CD4-positive, alpha-beta T cell treated with Interleukin-15 for 1 hour (primary cell): ENCODE measurements at regions not wholly inside any gene's neighbourhood (a gene's known extent, or its start where the extent isn't known, plus 50 kb on each side); places are given as distances from the start of the nearest gene placed in this dataset.

ENCODE experiments used
- DNase-seq: peaks from one replicate; pipeline ENCODE4 v3.0.0-alpha.2; 2020

DNA sequence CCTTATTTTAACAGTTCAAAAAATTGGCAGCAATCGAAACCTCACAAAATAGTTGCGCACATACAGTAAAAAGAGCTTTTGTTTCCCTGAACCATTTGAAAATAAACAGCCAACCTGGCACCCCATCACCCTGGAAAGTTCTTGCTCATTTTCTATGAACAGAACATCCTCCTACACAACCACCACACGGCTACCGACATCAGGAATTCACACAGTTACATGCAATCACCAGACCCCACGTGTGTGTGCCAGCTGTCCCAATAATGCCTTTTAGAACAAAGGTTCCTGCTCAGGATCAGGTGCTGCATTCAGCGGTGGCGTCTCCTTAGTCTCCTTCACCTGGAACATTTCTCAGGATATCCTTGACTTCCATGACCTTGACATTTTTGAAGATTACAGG lies 186.5 kb downstream of the KLF13 start:
- DNase-seq: no peak

DNA sequence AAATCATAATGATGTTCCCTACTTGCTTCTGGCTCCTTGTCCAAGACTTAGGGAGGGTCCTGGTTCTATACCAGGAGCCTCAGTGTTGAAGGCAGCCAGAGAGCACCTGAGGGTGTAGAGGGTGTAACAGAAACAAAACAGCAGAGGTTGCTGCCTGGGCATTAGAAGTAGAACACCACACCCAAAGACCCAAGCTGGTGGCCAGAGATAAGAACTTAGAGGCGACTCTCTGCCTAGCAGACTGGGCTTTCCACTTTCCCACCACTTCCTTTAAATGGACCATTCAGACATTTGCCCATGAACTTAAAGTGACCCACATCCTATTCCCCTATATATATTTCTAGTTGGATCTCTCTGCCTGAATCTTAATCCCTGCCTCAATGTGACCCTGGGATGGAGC lies 189.8 kb downstream of the KLF13 start:
- DNase-seq: no peak

DNA sequence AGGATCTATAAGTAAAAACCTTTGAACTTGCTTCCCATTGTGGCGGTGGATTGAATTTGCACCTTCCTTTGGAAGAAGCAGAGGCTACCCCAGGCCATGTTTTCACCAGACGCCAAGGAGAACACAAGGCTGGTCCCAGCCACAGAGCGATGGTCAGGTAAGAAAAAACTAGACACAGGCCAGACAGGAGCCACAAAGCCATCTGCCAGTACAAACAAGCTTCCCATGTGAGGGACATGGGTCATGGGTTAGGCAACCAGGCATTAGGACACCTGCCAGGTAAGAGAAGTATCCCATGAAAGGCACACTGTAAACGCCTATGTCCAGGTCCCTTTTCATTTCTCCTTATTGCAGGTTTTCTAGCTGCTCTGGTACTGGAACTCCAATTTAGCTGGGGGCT lies 190.2 kb downstream of the KLF13 start:
- no peak for DNase-seq

DNA sequence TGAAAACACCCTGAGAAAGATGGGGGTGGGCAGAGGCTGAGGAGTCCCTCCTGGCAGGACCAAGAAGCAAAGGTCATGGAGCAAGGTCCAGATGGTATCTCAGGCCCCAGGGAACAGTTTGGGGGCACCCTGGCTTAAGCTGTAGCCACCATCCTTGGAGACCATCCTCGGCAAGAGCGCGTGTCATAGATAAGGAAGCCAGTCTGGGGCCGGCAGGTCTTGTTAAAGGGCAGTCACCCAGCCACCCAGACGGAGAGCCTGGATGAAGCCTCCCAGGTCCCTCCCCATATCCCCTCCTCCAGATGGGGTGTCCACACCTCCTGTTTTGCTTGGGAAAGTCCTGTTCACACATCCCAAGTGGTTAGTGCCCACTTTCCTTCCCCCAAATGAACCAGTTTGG lies 191.1 kb downstream of the KLF13 start:
- no peak for DNase-seq

DNA sequence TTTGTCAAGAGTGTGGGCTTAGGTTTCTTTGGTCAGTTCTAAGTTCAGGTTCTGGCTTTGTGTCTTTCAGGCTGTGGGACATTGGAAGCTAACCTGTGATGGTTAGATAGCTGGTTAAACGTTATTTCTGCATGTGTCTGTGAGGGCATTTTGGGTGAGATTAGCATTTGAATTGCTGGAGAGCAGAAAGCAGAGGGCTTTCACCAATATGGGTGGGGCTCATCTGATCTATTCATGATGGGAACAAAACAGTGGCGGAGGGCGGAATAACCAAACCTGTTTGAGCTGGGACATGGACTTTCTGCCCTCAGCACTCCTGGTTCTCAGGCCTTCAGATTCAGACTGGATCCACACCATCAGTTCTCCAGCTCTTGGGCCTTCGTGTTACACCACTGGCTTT lies 195.4 kb downstream of the KLF13 start:
- DNase-seq: no peak

DNA sequence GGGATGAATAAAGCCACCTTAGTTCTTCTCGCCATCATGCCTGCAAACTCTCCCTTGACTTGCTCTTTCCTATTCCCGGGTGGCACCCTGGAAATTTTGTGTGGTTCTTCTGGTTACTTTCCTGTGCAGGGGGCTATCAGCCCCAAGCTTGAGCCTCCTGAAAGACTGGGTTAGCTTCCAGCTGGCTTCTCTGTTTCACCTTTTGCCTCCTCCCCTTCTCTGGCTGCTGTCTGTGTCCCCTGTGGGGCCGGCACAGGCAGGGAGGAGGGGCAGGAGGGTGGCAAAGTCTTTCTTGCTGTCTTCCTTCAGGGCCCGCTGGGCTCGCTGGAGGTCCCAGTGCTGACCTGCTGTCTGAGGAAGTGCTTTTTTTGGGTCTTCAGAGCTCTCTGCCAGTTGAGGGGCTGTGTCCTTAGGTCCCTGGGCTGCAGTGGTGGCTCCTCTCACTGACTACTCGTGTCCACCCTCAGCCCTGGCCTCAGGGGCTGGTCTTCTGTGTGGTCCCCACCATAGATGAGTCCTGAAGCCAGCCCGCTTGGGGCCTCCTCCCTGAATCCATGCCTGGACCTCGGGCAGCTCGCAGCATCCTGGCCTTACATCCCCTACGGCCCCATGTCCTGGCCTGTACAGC lies 196.5 kb downstream of the KLF13 start:
- no peak for DNase-seq

DNA sequence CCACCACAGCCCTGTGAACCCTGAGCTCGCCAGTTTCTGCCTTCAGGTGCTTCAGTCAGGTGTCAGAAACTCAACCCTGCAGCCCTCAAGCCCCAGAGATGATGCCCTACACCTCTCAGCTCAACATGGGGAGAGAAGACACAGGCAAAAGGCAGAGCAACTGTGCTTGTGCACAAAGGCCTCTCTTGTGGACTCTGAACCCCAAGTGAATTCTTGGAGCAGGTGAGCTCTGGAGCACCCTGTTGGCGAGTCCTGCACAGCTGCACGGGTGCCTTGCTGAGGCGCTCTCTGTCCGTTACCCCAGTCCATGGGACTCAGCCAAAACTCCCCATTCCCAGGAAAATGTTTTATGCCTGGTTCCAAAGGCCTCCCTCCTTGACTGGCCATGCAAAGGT lies 197.0 kb downstream of the KLF13 start:
- no peak for DNase-seq

DNA sequence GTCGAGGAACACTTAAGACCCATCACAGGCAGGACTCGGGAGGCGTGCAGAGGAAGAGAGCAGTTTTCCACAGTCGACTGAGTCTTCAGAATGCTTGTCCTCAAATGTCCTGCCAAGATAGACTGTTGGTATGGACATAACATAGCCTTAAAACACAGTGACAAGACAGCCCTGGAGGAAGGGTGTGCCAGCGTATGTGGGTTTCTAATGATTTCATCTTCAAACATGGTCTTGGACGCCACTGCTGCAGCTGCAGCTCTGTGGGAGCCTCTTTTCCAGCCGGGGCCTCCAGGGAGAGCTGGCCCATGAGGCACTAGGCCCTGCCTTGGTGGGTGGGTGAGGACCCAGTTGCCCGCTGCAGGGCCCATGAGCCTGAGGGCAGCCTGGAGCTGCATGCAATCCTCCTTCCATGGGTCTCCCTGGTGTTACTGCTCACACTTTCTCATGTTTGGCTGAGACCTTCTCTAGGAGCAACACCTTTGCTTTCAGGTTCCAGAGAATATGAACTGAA lies 198.6 kb downstream of the KLF13 start:
- no peak for DNase-seq

DNA sequence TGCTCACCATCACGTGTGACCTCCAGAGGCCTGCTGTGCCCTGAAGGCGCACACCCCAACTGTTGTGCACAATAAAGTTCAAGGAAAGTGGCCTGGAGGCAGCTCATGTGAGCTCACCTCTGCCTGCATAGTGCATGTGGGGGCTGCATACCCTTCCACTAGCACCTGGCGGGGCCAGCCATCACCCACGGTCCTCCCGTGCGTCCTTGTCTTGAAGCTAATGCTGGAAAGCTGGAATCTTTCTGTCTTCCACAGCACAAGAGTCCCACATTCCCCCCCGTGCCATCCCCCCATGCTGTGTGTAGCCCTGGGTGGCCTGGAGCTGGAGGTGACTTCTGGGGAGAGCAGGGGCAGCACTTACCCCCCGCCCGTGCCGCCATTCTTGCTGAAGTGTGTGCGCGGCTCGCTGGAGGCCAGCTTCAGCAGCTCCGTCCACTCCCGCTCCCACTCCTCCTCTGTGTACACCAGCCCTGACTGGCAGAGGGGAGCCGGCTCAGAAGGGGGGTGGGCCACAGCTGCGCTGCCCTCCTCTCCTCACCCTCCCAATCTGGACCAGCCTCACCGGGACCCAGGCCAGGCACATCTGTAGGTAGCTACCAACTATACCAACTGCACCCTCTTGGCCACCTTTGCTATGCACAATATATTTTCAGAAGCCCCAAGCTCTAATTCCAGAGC lies 199.5 kb downstream of the KLF13 start:
- DNase-seq: no peak

DNA sequence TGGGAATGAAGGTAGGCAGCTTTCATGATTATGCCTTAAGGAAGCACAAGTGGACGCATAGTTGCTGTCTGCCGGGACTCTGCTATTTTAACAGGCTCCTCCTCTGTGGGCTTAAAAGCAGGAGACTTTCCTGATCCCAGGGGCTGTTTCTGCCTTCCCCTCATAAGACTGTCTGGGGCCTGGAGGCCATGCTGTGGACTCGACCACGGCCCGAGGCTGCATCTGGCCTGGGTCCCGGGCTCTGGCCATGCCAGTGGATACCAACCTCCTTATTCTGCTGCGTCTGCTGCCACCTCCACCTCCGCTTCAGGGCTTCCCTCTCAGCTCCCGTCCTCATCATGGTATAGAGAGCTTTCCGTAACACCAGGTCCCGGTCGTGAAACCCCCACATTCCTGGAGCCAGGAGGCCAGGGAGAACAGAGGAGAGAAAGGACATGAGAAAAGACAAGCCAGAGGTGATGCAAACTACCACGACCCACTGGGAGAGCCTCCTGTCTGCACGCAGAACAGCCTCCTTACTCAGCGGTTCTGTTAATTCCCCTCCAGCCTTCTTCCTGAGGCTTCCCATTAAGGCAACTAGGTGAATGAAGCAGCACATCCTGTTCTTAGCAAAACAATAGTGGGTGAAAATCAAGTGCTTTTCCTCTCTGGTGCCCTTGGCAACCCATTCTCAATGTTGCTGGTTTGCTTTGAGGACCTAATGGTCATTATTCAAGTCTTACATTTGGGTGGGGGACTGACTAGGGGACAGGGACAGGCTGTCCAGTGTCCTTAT lies 200.5 kb downstream of the KLF13 start:
- DNase-seq: no peak

DNA sequence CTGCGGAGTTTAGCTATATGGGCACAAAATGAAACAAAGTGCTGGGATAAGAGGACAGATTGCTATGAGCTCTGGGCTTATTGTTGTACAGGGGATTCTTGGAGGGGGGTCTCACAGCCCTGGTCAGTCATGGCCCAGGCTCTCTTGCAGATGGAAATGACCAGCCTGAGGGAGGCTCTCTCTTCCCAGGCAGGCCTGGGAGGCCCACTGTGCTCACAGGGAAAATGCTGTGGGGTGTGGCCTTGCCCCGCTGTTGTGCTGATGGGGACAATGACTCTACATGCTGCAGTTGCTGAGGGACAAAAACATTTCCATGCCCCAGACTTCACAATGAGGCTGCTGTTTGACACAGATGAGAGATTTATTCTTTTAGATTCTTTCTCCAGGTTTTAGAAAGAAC lies 202.2 kb downstream of the KLF13 start:
- DNase-seq: no peak

DNA sequence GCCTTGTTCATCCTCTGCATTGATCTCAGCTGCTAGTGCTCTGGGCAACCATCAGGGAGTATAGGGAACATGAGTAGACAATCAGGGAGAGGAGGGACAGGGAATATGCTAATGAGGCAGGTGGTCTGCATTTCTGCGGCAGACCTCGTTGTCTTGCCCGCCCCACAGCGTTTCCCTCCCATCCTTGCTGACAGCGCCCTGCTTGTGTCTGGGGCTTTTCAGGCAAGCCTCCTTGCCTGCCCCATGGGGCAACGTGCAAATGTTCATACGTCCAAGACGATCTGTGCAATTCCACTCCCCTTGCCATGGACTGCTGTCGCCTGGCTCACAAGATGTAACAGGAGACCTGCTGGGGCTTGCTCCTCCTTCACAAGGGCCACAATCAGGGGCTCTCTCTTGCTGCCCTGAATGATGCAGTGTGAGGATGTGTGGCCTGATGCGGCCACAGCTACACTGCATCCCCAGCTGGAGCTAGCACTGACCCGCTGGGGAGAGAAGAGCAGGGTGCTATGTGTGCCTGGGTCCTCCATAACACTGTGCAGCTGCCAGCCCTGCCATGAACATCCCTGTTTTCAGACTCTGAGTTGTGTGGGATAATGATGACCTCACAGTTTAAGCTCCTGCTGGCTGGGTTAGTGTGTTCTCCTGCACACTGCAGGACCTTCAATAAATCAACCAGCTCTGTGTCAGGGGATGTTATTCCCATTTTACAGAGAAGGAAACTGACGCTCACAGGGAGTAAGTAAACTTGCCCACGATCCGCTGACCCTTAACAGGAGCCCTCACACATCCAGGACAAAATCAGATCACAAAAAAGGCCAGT lies 211.3 kb downstream of the KLF13 start:
- no peak for DNase-seq

DNA sequence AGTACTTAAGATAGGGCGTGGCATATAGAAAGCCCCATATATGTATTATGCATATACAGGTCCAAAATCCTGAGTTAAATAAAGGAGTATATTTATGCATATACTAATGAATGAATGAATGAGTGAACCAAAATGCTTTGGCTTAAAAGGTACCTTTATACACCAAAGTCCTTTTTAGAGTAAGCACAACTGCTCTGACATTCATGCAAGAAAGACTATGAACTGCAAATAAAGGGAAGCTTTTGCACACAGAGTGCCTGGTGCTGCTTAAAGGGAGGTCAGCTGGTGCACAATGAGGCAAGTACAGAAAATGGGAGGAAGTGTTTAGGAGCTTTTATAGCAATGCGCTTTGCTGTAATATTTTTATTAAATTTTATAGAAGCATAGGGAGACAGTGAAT lies 214.0 kb downstream of the KLF13 start:
- DNase-seq: no peak

DNA sequence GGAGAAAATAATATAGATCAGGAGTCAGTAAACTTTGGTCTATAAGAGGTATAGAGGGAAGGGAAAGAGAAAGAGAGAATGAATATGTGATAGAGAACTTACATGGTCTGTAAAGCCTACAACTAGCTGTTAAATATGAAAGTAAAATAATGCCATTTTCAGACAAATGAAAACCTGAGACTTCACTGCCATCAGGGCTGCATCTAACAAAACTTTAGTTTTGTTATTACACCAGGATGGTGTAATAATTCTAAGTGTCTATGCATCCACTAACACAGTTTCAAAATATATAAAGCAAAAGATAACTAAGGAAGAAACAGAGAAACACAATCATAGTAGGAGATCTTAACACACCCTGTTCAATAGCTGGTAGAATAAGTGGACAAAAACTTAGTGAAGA lies 217.7 kb downstream of the KLF13 start:
- DNase-seq: no peak

DNA sequence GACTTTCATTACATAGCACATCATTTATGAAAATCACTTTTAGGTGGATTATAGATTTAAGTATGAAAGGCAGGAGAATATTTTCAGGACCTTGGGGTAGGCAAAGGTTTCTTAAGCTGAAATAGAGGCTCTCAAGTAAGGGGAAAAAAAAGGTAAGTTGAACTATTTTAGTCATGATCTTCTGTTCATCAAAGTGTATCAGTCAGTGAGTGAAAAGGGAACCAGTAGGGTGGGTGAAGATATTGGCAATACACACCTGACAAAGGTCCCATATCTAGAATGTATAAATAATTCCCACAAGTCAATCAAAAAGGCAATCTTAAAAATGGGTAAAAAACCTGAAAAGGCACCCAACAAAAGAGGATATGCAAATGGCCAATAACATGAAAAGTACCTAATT lies 218.6 kb downstream of the KLF13 start:
- no peak for DNase-seq

DNA sequence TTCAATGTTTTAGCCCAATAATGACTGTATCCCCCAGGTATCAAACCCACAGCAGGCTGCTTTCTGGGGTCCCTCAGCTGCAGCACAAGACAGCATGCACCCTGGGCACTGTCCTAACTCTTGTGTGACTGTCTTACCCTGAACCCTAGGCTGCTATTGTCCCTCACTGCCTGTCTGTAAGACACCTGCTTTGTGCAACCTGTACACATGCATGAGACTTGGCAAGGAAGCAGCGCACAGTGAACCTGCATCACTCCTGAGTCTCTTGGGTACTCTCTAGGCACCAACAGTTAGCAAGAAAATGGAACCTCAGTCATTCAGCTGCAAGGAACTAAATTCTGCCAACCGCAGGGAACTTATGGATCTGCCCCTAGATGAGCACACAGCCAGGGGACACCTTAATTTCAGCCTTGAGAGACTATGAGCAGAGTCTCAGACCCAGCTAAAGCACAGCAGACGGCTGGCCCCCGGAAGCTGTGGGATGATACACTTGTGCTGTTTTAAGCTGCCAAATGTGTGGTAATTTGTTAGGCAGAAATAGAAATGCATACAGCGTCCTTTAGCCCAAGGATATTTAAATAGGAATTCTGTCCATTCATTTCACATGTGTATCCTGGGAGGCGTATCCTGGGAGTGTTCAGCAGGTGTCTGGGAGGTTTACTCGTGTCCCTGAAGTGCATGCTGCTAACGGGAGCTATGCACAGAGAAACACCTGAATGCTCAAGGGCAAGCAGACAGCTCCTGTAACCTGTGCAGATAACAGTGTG lies 223.8 kb downstream of the KLF13 start:
- DNase-seq: no peak

DNA sequence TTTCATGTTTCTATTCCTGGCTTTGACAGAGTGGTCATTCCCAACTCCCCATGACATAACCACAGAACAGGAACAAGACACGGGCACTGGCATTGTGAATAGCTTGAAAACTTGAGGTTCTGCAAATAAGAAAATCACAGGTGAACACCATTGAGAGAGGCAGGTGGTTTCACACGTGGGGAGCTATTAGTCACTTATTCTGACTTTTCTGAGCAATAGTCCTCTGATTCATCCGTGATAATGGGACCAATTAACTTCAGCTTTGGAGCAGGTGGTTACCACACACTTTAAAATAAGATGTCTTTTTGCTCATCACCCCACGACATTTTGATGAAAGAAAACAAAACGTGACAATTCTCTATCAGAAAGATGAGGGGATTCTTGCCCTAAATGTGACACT lies 224.7 kb downstream of the KLF13 start:
- no peak for DNase-seq

DNA sequence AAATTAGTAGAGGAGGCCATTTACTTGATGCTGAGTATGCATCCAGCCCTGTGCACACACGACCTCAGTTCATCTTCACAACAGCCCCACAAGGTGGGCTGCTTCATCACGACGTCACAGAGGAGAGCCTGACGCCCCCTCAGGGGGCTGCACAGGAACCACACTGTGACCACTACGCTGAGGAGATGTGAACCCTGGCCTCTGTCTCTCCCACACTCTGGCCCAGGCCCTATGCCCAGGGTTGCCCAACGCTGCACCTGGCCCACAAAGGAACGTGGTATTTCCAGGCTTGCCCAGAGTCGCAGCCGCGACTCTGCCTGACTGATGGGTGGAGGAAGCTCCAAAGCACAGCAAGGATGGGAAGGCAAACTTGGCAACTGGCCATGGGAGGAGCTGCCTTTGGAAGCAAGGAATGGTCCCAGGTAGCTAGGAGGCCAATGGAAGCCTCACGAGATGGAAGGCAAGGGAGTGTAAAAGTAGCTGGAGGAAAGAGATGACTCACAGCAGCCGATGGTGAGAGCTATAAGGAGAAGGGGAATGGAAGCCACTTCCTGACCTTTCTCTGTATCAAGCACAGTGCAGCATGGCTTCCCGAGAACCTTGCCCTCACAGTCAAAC lies 226.0 kb downstream of the KLF13 start:
- no peak for DNase-seq

DNA sequence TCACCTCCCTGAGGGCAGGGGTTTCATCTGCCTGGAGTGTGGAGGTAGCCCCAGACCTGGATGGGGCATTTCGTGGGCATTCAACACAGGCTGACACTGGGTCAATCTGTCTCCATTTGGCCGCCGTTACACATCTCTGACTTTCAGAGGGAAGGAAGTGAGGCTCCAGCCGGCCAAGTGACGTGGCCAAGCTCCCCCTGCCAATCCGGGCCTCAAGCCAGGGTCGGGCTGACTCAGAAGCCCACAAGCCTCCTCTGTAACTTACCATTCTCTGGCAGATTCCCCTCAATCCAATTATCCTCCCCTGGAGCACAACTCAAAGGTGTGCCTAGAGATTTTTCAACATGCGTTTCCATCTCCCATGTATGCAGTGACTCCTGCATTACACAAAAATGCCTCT lies 227.6 kb downstream of the KLF13 start:
- DNase-seq: no peak

DNA sequence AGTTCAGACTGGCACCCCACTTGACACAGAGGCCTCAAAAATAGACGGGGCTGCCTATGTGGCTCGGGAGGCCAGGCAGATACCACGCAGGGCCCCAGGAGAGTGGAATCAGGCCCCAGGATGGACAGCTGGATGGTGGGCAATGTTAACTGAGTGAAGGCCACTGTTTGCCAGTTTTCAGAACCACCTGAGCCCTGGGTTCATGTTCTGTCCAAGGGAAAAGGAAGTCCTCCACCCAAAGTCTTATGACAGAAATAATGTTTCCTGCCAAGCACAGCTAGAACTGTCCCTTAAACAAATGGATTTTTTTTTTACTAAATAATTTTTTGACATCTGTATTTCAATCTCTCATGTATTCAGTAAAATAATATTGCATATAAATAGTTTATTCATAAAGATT lies 228.4 kb downstream of the KLF13 start:
- DNase-seq: no peak

DNA sequence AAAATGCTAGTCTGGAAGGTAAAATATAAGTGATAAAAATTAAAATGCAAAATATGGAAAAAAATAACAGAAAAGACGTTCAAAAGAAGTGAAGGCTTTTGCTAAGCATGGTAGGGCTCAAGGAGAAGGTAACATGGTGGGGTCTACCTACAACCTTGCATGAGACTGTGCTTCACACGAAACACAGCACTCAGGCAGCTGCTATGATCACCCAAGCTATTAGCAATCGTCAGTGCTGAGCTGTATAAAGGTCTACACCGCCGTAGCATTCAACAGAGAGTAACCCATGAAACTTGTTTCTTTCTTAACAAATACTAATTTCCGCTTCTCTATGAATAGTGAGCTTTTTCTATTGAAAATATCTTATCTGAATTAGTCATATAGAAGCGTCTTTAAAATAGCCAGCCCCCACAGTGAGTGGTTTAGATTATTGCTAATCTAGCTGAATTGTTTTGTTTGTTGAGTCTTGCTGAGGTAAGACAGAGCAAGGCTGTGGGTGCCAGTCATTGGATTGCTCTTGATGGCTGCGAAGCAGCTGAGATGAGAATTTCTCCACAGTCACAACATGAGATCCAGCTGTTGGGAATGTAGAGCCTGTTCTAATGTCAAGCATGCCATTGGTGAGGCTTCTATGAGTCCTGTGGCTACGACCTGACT lies 230.0 kb downstream of the KLF13 start:
- no peak for DNase-seq
